Colonic mucosa (tissue), 4 donors: ENCODE measurements at regions not wholly inside any gene's neighbourhood (a gene's known extent, or its start where the extent isn't known, plus 50 kb on each side); places are given as distances from the start of the nearest gene placed in this dataset.

ENCODE experiments used
- DNase-seq: peaks from one replicate; pipeline ENCODE4 v3.0.0-alpha.2; 2020
- H3K27ac ChIP-seq: fragments of 200-600 bp; one replicate; pipeline ENCODE4 v1.8.0; 2021
- H3K27me3 ChIP-seq: fragments of 200-600 bp; one replicate; pipeline ENCODE4 v1.8.0; 2021
- H3K36me3 ChIP-seq: fragments of 200-600 bp; one replicate; pipeline ENCODE4 v1.8.0; 2021
- H3K4me1 ChIP-seq: fragments of 200-600 bp; one replicate; pipeline ENCODE4 v1.8.0; 2021; ENCODE audit warnings: mild to moderate bottlenecking
- H3K4me3 ChIP-seq: fragments of 200-600 bp; one replicate; pipeline ENCODE4 v1.8.0; 2021
- H3K9ac ChIP-seq, 2 donors: one replicate each; pipeline ENCODE4 v1.7.0; 2013; ENCODE audit warnings: control low read depth in 2 of 2, low read depth in 2 of 2, low read length in 2 of 2
- H3K9me3 ChIP-seq: fragments of 200-600 bp; one replicate; pipeline ENCODE4 v1.8.0; 2021
- CTCF ChIP-seq: fragments of 200-600 bp; IDR thresholded peaks from one replicate; pipeline ENCODE4 v1.8.0; 2022; ENCODE audit warnings: antibody characterized with exemption, mild to moderate bottlenecking
- intact Hi-C: fragments of 100-400 bp; cut with DNase I; formaldehyde crosslinking; loops from one replicate; pipeline ENCODE4 v1.14.1; 2022
- donor health status: healthy.
- donor health status: DM: no; HTN: no; CAD: no.
- donor health status: DM: no; HTN: no; CAD: no.

- Histone ChIP-seq H3K9ac (no peak overlapping the region), H3K4me1 (no peaks in the 10 kb centered on the region), H3K36me3 (no peaks in the 10 kb centered on the region), H3K27ac (no peak overlapping the region), H3K9me3 (no peaks in the 10 kb centered on the region), H3K27me3 (no peaks in the 10 kb centered on the region), H3K4me3 (no peak overlapping the region)
- no peak for TF ChIP-seq CTCF
- no peak for DNase-seq
- intact Hi-C loops = no loop called here
Observed at GRCh38 chr7:52863652-52864051, 171.8 kb upstream of the POM121L12 start.

- Histone ChIP-seq H3K4me1 (no peaks in the 10 kb centered on the region), H3K4me3 (no peak overlapping the region), H3K36me3 (no peaks in the 10 kb centered on the region), H3K9me3 (no peaks in the 10 kb centered on the region), H3K9ac (no peak overlapping the region), H3K27ac (no peak overlapping the region), H3K27me3 (no peaks in the 10 kb centered on the region)
- no peak for DNase-seq
- TF ChIP-seq CTCF = no peak
- intact Hi-C loops = no loop called here
Observed at GRCh38 chr7:52862321-52862720, 173.1 kb upstream of the POM121L12 start.

- H3K36me3 ChIP-seq = no peaks in the 10 kb centered on the region
- no peaks in the 10 kb centered on the region for H3K4me1 ChIP-seq
- H3K9ac ChIP-seq = no peak overlapping the region
- no peak for TF ChIP-seq CTCF
- H3K4me3 ChIP-seq = no peak overlapping the region
- no peak for DNase-seq
- no peaks in the 10 kb centered on the region for H3K27me3 ChIP-seq
- no peak overlapping the region for H3K27ac ChIP-seq
- H3K9me3 ChIP-seq = no peaks in the 10 kb centered on the region
- intact Hi-C loops = no loop called here
Observed at GRCh38 chr7:52857367-52857766, 178.1 kb upstream of the POM121L12 start.

GRCh38 chr7:52854681-52855080, 180.8 kb upstream of the POM121L12 start:
- no peaks in the 10 kb centered on the region for H3K27me3 ChIP-seq
- no peak for DNase-seq
- intact Hi-C loops = no loop called here
- H3K27ac ChIP-seq = no peak overlapping the region
- no peak for TF ChIP-seq CTCF
- H3K4me1 ChIP-seq = no peaks in the 10 kb centered on the region
- H3K9ac ChIP-seq = no peak overlapping the region
- no peaks in the 10 kb centered on the region for H3K36me3 ChIP-seq
- H3K4me3 ChIP-seq = no peak overlapping the region
- no peaks in the 10 kb centered on the region for H3K9me3 ChIP-seq

GRCh38 chr7:52851547-52851946, 183.9 kb upstream of the POM121L12 start:
- intact Hi-C loops = no loop called here
- no peak overlapping the region for H3K9ac ChIP-seq
- H3K27me3 ChIP-seq = no peaks in the 10 kb centered on the region
- H3K36me3 ChIP-seq = no peaks in the 10 kb centered on the region
- no peak overlapping the region for H3K27ac ChIP-seq
- H3K4me3 ChIP-seq = no peak overlapping the region
- no peak for DNase-seq
- no peak for TF ChIP-seq CTCF
- no peaks in the 10 kb centered on the region for H3K4me1 ChIP-seq
- no peaks in the 10 kb centered on the region for H3K9me3 ChIP-seq

- intact Hi-C loops = no loop called here
- Histone ChIP-seq H3K36me3 (no peaks in the 10 kb centered on the region), H3K4me3 (no peak overlapping the region), H3K4me1 (no peaks in the 10 kb centered on the region), H3K9ac (no peak overlapping the region), H3K27ac (no peak overlapping the region), H3K9me3 (no peaks in the 10 kb centered on the region), H3K27me3 (no peaks in the 10 kb centered on the region)
- no peak for DNase-seq
- no peak for TF ChIP-seq CTCF
Observed at GRCh38 chr7:52843436-52843835, 192.0 kb upstream of the POM121L12 start.
